Thoracic aorta (tissue), 2 donors: ENCODE measurements at regions not wholly inside any gene's neighbourhood (a gene's known extent, or its start where the extent isn't known, plus 50 kb on each side); places are given as distances from the start of the nearest gene placed in this dataset.
"Not testable (repeated sequence)": the region's sequence is repeated elsewhere in the genome, so short reads cannot be mapped to it uniquely, and the experiment has no call there.

Source experiments
- ATAC-seq: fragments of 150-250 bp; one replicate; pipeline ENCODE4 v1.8.0; 2017; ENCODE audit warnings: low read depth; ENCODE audit not compliant: insufficient number of reproducible peaks, low FRiP score
- DNase-seq: peaks from one replicate; pipeline ENCODE4 v3.0.0-alpha.2; 2020; ENCODE audit warnings: low spot score
- H3K27ac ChIP-seq, 2 donors: fragments of 200-600 bp; sonication (generic); 1 replicate in 1 of 2; 2 replicates in 1 of 2; pipeline ENCODE4 v1.5.1; 2016; ENCODE audit warnings: mild to moderate bottlenecking in 2 of 2, moderate library complexity in 2 of 2
- H3K27me3 ChIP-seq: fragments of 200-600 bp; sonication (generic); replicated peaks from 2 replicates; pipeline ENCODE4 v1.6.0; 2016; ENCODE audit warnings: mild to moderate bottlenecking; ENCODE audit not compliant: insufficient read depth
- H3K36me3 ChIP-seq: fragments of 200-600 bp; sonication (generic); one replicate; pipeline ENCODE4 v1.5.1; 2016
- H3K4me1 ChIP-seq, 2 donors: fragments of 200-600 bp; sonication (generic); 1 replicate in 1 of 2; 2 replicates in 1 of 2; pipeline versions ENCODE4 v1.5.1 to v1.6.0; 2016; ENCODE audit warnings: low read depth in 2 of 2, mild to moderate bottlenecking in 1 of 2; ENCODE audit not compliant: control insufficient read depth in 1 of 2
- H3K4me3 ChIP-seq: fragments of 200-600 bp; sonication (generic); 2 replicates; pipeline ENCODE4 v1.5.1; 2016; ENCODE audit warnings: mild to moderate bottlenecking
- H3K9me3 ChIP-seq: fragments of 200-600 bp; sonication (generic); 2 replicates; pipeline ENCODE4 v1.5.1; 2016
- CTCF ChIP-seq: fragments of 200-600 bp; sonication (generic); IDR thresholded peaks from one replicate; pipeline ENCODE4 v1.5.1; 2019; ENCODE audit warnings: antibody characterized with exemption

GRCh38 chr9:135188681-135189151 is 101.2 kb downstream of the OLFM1 start:
- ATAC-seq (no peak), DNase-seq (no peak)
- Histone ChIP-seq H3K4me3 (no peak overlapping the region), H3K27ac (no peak overlapping the region), H3K9me3 (no peaks in the 10 kb centered on the region), H3K27me3 (no peaks in the 10 kb centered on the region), H3K4me1 (no peaks in the 10 kb centered on the region), H3K36me3 (no peaks in the 10 kb centered on the region)
- TF ChIP-seq CTCF: no peak

- Histone ChIP-seq H3K4me3 (no peak overlapping the region), H3K27ac (no peak overlapping the region), H3K4me1 (no peaks in the 10 kb centered on the region), H3K36me3 (no peaks in the 10 kb centered on the region), H3K9me3 (no peaks in the 10 kb centered on the region), H3K27me3 (no peaks in the 10 kb centered on the region)
- DNase-seq (no peak), ATAC-seq (no peak)
- TF ChIP-seq CTCF: no peak
These were observed 102.0 kb downstream of the OLFM1 start for GRCh38 chr9:135189497-135189896.

- H3K27me3 ChIP-seq: no peaks in the 10 kb centered on the region
These were observed 103.5 kb downstream of the OLFM1 start for GRCh38 chr9:135190789-135191577.

GRCh38 chr9:135192686-135193085 is 105.2 kb downstream of the OLFM1 start:
- no peak for TF ChIP-seq CTCF
- H3K27me3 ChIP-seq: no peaks in the 10 kb centered on the region

More at GRCh38 chr9:135190789-135191577, 103.5 kb downstream of the OLFM1 start:
- DNase-seq (no peak), ATAC-seq (no peak)
- Histone ChIP-seq H3K27ac (no peak overlapping the region), H3K9me3 (no peaks in the 10 kb centered on the region), H3K4me3 (no peak overlapping the region), H3K36me3 (no peaks in the 10 kb centered on the region), H3K4me1 (no peaks in the 10 kb centered on the region)
- no peak for TF ChIP-seq CTCF

GRCh38 chr9:135195975-135196374 is 108.5 kb downstream of the OLFM1 start:
- H3K36me3 ChIP-seq, H3K27ac ChIP-seq, H3K4me3 ChIP-seq, ATAC-seq, DNase-seq, H3K27me3 ChIP-seq, H3K9me3 ChIP-seq, H3K4me1 ChIP-seq: not testable (repeated sequence)

More at GRCh38 chr9:135192686-135193085, 105.2 kb downstream of the OLFM1 start:
- Histone ChIP-seq H3K27ac (no peak overlapping the region), H3K9me3 (no peaks in the 10 kb centered on the region), H3K36me3 (no peaks in the 10 kb centered on the region), H3K4me1 (no peaks in the 10 kb centered on the region), H3K4me3 (no peak overlapping the region)
- no peak for DNase-seq
- ATAC-seq: no peak
